Type B pancreatic cell (in vitro differentiated cells): ENCODE measurements at regions not wholly inside any gene's neighbourhood (a gene's known extent, or its start where the extent isn't known, plus 50 kb on each side); places are given as distances from the start of the nearest gene placed in this dataset.

Experiments
- DNase-seq: peaks from one replicate; pipeline ENCODE4 v3.0.0; 2021; ENCODE audit warnings: mixed read lengths; ENCODE audit not compliant: unreplicated experiment; ENCODE audit errors: extremely low spot score
- H3K27ac Mint-ChIP-seq: 2 replicates; pipeline ENCODE4 v1.8.0; 2021; ENCODE audit warnings: mild to moderate bottlenecking, mixed read lengths
- H3K27me3 Mint-ChIP-seq: 2 replicates; pipeline ENCODE4 v1.8.0; 2021; ENCODE audit warnings: mixed read lengths
- H3K36me3 Mint-ChIP-seq: 2 replicates; pipeline ENCODE4 v1.8.0; 2021; ENCODE audit warnings: mixed read lengths
- H3K4me1 Mint-ChIP-seq: one replicate; pipeline ENCODE4 v1.8.0; 2021; ENCODE audit warnings: mixed read lengths; ENCODE audit not compliant: unreplicated experiment
- H3K4me3 Mint-ChIP-seq: 2 replicates; pipeline ENCODE4 v1.8.0; 2021; ENCODE audit warnings: mild to moderate bottlenecking, mixed read lengths
- H3K9me3 Mint-ChIP-seq: 2 replicates; pipeline ENCODE4 v1.8.0; 2021; ENCODE audit warnings: mixed read lengths
- CTCF ChIP-seq: fragments of 200-600 bp; sonication (generic); conservative IDR thresholded peaks from 2 replicates; pipeline ENCODE4 v1.5.0; 2021; ENCODE audit warnings: antibody characterized with exemption, mild to moderate bottlenecking

GRCh38 chr14:27013678-27014077 is 415.8 kb upstream of the NOVA1 start:
- no peaks in the 10 kb centered on the region for H3K36me3 Mint-ChIP-seq
- no peaks in the 10 kb centered on the region for H3K27me3 Mint-ChIP-seq
- TF ChIP-seq CTCF = no peak
- no peak overlapping the region for H3K4me3 Mint-ChIP-seq
- no peak for DNase-seq
- H3K9me3 Mint-ChIP-seq = no peaks in the 10 kb centered on the region
- H3K4me1 Mint-ChIP-seq = no peaks in the 10 kb centered on the region
- H3K27ac Mint-ChIP-seq = no peak overlapping the region

- no peak for TF ChIP-seq CTCF
These were observed 417.2 kb upstream of the NOVA1 start for GRCh38 chr14:27015065-27015464.

GRCh38 chr14:27025648-27026047 is 427.8 kb upstream of the NOVA1 start:
- no peak for TF ChIP-seq CTCF
- H3K4me3 Mint-ChIP-seq = no peak overlapping the region

More at GRCh38 chr14:27015065-27015464, 417.2 kb upstream of the NOVA1 start:
- Mint-ChIP-seq H3K36me3 (no peaks in the 10 kb centered on the region), H3K27ac (no peak overlapping the region), H3K27me3 (no peaks in the 10 kb centered on the region), H3K4me1 (no peaks in the 10 kb centered on the region), H3K9me3 (no peaks in the 10 kb centered on the region), H3K4me3 (no peak overlapping the region)
- no peak for DNase-seq

GRCh38 chr14:27026097-27026496 is 428.3 kb upstream of the NOVA1 start:
- no peaks in the 10 kb centered on the region for H3K36me3 Mint-ChIP-seq
- H3K4me1 Mint-ChIP-seq = no peaks in the 10 kb centered on the region
- no peaks in the 10 kb centered on the region for H3K9me3 Mint-ChIP-seq
- H3K4me3 Mint-ChIP-seq = no peak overlapping the region
- H3K27me3 Mint-ChIP-seq = no peaks in the 10 kb centered on the region
- DNase-seq = no peak
- H3K27ac Mint-ChIP-seq = no peak overlapping the region
- TF ChIP-seq CTCF = no peak

More at GRCh38 chr14:27025648-27026047, 427.8 kb upstream of the NOVA1 start:
- Mint-ChIP-seq H3K36me3 (no peaks in the 10 kb centered on the region), H3K27ac (no peak overlapping the region), H3K9me3 (no peaks in the 10 kb centered on the region), H3K27me3 (no peaks in the 10 kb centered on the region), H3K4me1 (no peaks in the 10 kb centered on the region)
- no peak for DNase-seq

- H3K9me3 Mint-ChIP-seq = no peaks in the 10 kb centered on the region
- H3K27me3 Mint-ChIP-seq = no peaks in the 10 kb centered on the region
- H3K27ac Mint-ChIP-seq = no peak overlapping the region
- no peaks in the 10 kb centered on the region for H3K4me1 Mint-ChIP-seq
- H3K4me3 Mint-ChIP-seq = no peak overlapping the region
- H3K36me3 Mint-ChIP-seq = no peaks in the 10 kb centered on the region
- no peak for DNase-seq
- no peak for TF ChIP-seq CTCF
These were observed 442.7 kb upstream of the NOVA1 start for GRCh38 chr14:27040552-27040951.

GRCh38 chr14:27049701-27050100 is 451.9 kb upstream of the NOVA1 start:
- peaks cover 7% of the 10 kb centered on the region for H3K4me1 Mint-ChIP-seq
- H3K27ac Mint-ChIP-seq = no peak overlapping the region
- peaks cover 10% of the 10 kb centered on the region for H3K9me3 Mint-ChIP-seq
- no peaks in the 10 kb centered on the region for H3K27me3 Mint-ChIP-seq
- no peak for DNase-seq
- TF ChIP-seq CTCF = no peak
- no peak overlapping the region for H3K4me3 Mint-ChIP-seq
- no peaks in the 10 kb centered on the region for H3K36me3 Mint-ChIP-seq
